T follicular helper cell (primary cell): ENCODE measurements at regions not wholly inside any gene's neighbourhood (a gene's known extent, or its start where the extent isn't known, plus 50 kb on each side); places are given as distances from the start of the nearest gene placed in this dataset.

Experiments
- DNase-seq: peaks from one replicate; pipeline ENCODE4 v3.0.0-alpha.2; 2020; ENCODE audit warnings: low read depth

- DNase-seq = no peak
Observed at GRCh38 chr6:44049989-44050871, 77.0 kb downstream of the MRPL14 start.

GRCh38 chr6:44049163-44049988 is 77.9 kb downstream of the MRPL14 start:
- DNase-seq = no peak

- no peak for DNase-seq
Observed at GRCh38 chr6:44048277-44048676, 79.0 kb downstream of the MRPL14 start.

GRCh38 chr6:44047801-44048200 is 79.5 kb downstream of the MRPL14 start:
- no peak for DNase-seq

GRCh38 chr6:44047179-44047546 is 80.1 kb downstream of the MRPL14 start:
- DNase-seq = no peak

GRCh38 chr6:44046516-44047178 is 80.6 kb downstream of the MRPL14 start:
- DNase-seq = no peak

- DNase-seq = no peak
Observed at GRCh38 chr6:44045672-44046015, 81.6 kb downstream of the MRPL14 start.

- DNase-seq = no peak
Observed at GRCh38 chr6:44044940-44045671, 82.1 kb downstream of the MRPL14 start.

GRCh38 chr6:44044154-44044539 is 83.1 kb downstream of the MRPL14 start:
- DNase-seq = no peak

GRCh38 chr6:44043479-44044153 is 83.6 kb downstream of the MRPL14 start:
- DNase-seq = no peak

- DNase-seq = no peak
Observed at GRCh38 chr6:44042989-44043478, 84.2 kb downstream of the MRPL14 start.

GRCh38 chr6:44042261-44042988 is 84.8 kb downstream of the MRPL14 start:
- DNase-seq = no peak

- no peak for DNase-seq
Observed at GRCh38 chr6:44041461-44042260, 85.6 kb downstream of the MRPL14 start.

- no peak for DNase-seq
Observed at GRCh38 chr6:44040786-44041185, 86.5 kb downstream of the MRPL14 start.

GRCh38 chr6:44039839-44040350 is 87.4 kb downstream of the MRPL14 start:
- no peak for DNase-seq

- DNase-seq = no peak
Observed at GRCh38 chr6:44039191-44039719, 88.0 kb downstream of the MRPL14 start.

GRCh38 chr6:44038543-44039065 is 88.6 kb downstream of the MRPL14 start:
- DNase-seq = no peak

GRCh38 chr6:44037847-44038542 is 89.3 kb downstream of the MRPL14 start:
- DNase-seq = no peak
